ENCODE measurements at regions not wholly inside any gene's neighbourhood (a gene's known extent, or its start where the extent isn't known, plus 50 kb on each side); places are given as distances from the start of the nearest gene placed in this dataset.

- TF ChIP-seq, protein P1, sequence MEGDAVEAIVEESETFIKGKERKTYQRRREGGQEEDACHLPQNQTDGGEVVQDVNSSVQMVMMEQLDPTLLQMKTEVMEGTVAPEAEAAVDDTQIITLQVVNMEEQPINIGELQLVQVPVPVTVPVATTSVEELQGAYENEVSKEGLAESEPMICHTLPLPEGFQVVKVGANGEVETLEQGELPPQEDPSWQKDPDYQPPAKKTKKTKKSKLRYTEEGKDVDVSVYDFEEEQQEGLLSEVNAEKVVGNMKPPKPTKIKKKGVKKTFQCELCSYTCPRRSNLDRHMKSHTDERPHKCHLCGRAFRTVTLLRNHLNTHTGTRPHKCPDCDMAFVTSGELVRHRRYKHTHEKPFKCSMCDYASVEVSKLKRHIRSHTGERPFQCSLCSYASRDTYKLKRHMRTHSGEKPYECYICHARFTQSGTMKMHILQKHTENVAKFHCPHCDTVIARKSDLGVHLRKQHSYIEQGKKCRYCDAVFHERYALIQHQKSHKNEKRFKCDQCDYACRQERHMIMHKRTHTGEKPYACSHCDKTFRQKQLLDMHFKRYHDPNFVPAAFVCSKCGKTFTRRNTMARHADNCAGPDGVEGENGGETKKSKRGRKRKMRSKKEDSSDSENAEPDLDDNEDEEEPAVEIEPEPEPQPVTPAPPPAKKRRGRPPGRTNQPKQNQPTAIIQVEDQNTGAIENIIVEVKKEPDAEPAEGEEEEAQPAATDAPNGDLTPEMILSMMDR (IDR thresholded peaks at IDR 0.05 in 2 of 3, conservative IDR thresholded peaks at IDR 0.05 in 1 of 3; ENCODE audit: control insufficient read depth in 2 of 3, extremely low read depth in 1 of 3, insufficient read depth in 1 of 3, low read depth in 3 of 3, low read length in 3 of 3) = no peak
- TF ChIP-seq GATAD2B (conservative IDR thresholded peaks at IDR 0.05; ENCODE audit: low read depth) = no peak
- TF ChIP-seq SUPT20H (IDR thresholded peaks at IDR 0.05; ENCODE audit: borderline replicate concordance, control insufficient read depth, low read depth, low read length) = no peak
- TF ChIP-seq NR2C1 (IDR thresholded peaks at IDR 0.05) = no peak
- no peak for TF ChIP-seq ZZZ3 (IDR thresholded peaks at IDR 0.05; ENCODE audit: control insufficient read depth, insufficient read length, low read depth)
- no peak for TF ChIP-seq BCL11A (IDR thresholded peaks at IDR 0.05; ENCODE audit: low read depth, low read length)
These were observed 216.4 kb downstream of the GPAM start (continued) for GRCh38 chr10:111967116-111967515.

DNA sequence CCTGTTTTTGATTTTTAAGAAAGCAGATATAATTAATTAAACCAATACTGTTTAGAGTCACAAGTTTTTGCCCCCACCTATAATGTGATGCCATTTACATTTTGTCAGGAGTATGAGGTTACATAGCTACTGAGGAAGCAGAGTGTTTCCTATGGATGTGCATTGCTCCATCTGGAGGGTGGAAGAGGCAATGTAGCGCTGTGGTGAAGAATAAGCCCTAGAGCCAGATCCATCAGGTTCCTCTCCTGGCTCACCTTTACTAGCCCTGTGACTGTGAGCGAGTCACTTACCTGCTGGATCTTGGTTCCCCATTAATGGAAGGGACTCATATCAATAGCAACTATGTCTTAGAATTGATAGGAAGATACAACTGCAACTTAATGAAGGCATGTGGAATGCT is 216.0 kb downstream of the GPAM start:
- DNase-seq (ENCODE audit: low read depth, low spot score) (no peak), ATAC-seq (no peak), FAIRE-seq (no peak)
- in situ Hi-C loops (cut with MboI) = no loop called here
- Histone ChIP-seq H3K4me2 (ENCODE audit: control insufficient read depth, insufficient read depth) (no peak overlapping the region), H3K9me3 (replicated peaks; ENCODE audit: control insufficient read depth, insufficient read depth, low read length) (no peaks in the 10 kb centered on the region), H3K36me3 (ENCODE audit: control insufficient read depth in 2 of 2, insufficient read depth in 2 of 2, low read length in 1 of 2) (no peaks in the 10 kb centered on the region), H3K27me3 (replicated peaks in 1 of 2; ENCODE audit: control insufficient read depth in 2 of 2, insufficient read depth in 2 of 2, low read length in 1 of 2) (no peaks in the 10 kb centered on the region), H2AFZ (ENCODE audit: control insufficient read depth, low read depth, low read length) (no peak overlapping the region), H3K9ac (ENCODE audit: control insufficient read depth, insufficient read depth, low read length) (no peak overlapping the region), H4K20me1 (ENCODE audit: control insufficient read depth, insufficient read depth) (no peaks in the 10 kb centered on the region), H3K4me1 (ENCODE audit: control insufficient read depth, insufficient read depth, low read length) (no peaks in the 10 kb centered on the region), H3K79me2 (ENCODE audit: control insufficient read depth, insufficient read depth, low read length) (no peaks in the 10 kb centered on the region), H3K4me3 (no peak overlapping the region), H3K27ac (ENCODE audit: control insufficient read depth, insufficient read depth) (no peak overlapping the region)
- BruUV-seq (replicated peaks) = no TSS peak
- RAD21 ChIA-PET (ENCODE audit: unreplicated experiment) = no interaction called here
- SMC1A ChIA-PET (ENCODE audit: uncharacterized antibody, unreplicated experiment) = no interaction called here
- intact Hi-C loops (cut with micrococcal nuclease; ENCODE audit: unreplicated experiment) = no loop called here
- 48% methylated on average over 2 of the region's 2 CpGs for WGBS (ENCODE audit: insufficient coverage, insufficient replicate concordance, low lambda C conversion rate, missing lambda C conversion rate)
- CTCF ChIA-PET = no interaction called here
- POLR2A ChIA-PET = no interaction called here
- TF ChIP-seq, protein P2, sequence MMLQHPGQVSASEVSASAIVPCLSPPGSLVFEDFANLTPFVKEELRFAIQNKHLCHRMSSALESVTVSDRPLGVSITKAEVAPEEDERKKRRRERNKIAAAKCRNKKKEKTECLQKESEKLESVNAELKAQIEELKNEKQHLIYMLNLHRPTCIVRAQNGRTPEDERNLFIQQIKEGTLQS (IDR thresholded peaks at IDR 0.05; ENCODE audit: borderline replicate concordance, extremely low read depth, low read depth, low read length) = no peak
- TF ChIP-seq ZNF24 (IDR thresholded peaks at IDR 0.05) = no peak
- TF ChIP-seq STAT3 (IDR thresholded peaks at IDR 0.05; ENCODE audit: low read depth, low read length) = no peak
- no peak for TF ChIP-seq CHD1 (IDR thresholded peaks at IDR 0.05; ENCODE audit: low read depth, low read length)
- TF ChIP-seq STAT1 (conservative IDR thresholded peaks at IDR 0.05) = no peak
- TF ChIP-seq BMI1 (IDR thresholded peaks at IDR 0.05; ENCODE audit: borderline replicate concordance) = no peak
- TF ChIP-seq RB1 (IDR thresholded peaks at IDR 0.05; ENCODE audit: borderline replicate concordance) = no peak
- TF ChIP-seq HDAC2 (IDR thresholded peaks at IDR 0.05) = no peak
- TF ChIP-seq NBN (IDR thresholded peaks at IDR 0.05) = no peak
- no peak for TF ChIP-seq IRF5 (IDR thresholded peaks at IDR 0.05; ENCODE audit: borderline replicate concordance)
- no peak for TF ChIP-seq MYB (IDR thresholded peaks at IDR 0.05; ENCODE audit: borderline replicate concordance, low read depth, low read length)
- no peak for TF ChIP-seq TCF12 (IDR thresholded peaks at IDR 0.05; ENCODE audit: low read depth, low read length)
- no peak for TF ChIP-seq ESRRA (IDR thresholded peaks at IDR 0.05; ENCODE audit: low read length)
- no peak for TF ChIP-seq NR2C1 (IDR thresholded peaks at IDR 0.05)
- TF ChIP-seq RAD21 (IDR thresholded peaks at IDR 0.05; ENCODE audit: insufficient read depth, low read depth, low read length) = no peak
- TF ChIP-seq POLR2A (IDR thresholded peaks at IDR 0.05; ENCODE audit: low read depth, low read length) = no peak
- TF ChIP-seq CEBPB (IDR thresholded peaks at IDR 0.05; ENCODE audit: borderline replicate concordance in 1 of 2, low read depth in 2 of 2, low read length in 2 of 2) = no peak
- TF ChIP-seq NRF1 (conservative IDR thresholded peaks at IDR 0.05; ENCODE audit: low read depth, low read length) = no peak
- TF ChIP-seq SREBF2 (IDR thresholded peaks at IDR 0.05; ENCODE audit: low read length) = no peak
